ENCODE measurements at regions not wholly inside any gene's neighbourhood (a gene's known extent, or its start where the extent isn't known, plus 50 kb on each side); places are given as distances from the start of the nearest gene placed in this dataset.
"Not testable (repeated sequence)": the region's sequence is repeated elsewhere in the genome, so short reads cannot be mapped to it uniquely, and the experiment has no call there.

DNA sequence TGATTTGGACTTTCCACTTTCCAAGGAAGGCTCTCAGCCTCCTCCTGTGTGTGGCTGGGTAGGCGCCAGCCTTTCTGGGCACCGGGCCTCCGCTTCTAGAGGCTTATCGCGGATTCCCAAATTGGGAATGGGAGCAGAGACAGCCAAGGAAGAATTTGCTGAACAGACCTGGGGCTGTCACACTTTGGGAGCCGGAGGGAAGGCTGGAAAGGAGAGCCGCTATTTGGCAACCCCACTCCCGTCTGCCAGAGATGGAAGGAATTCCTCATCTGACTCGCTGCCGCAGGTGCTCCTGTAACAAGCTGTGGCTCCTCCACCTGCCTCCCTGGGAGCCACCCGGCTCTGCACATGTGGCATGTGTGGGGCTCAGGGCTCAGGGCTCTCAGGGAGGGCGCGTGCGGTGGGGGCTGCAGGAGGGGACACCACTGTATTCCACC lies 50.8 kb upstream of the ECHDC3 start:
- no peaks in the 10 kb centered on the region for H3K36me3 Mint-ChIP-seq
- H3K9me3 Mint-ChIP-seq: no peaks in the 10 kb centered on the region
- no peak overlapping the region for H3K27ac Mint-ChIP-seq
- DNase-seq (ENCODE audit: low spot score): no peak
- H3K4me1 Mint-ChIP-seq (ENCODE audit: low read depth in 2 of 2): peaks cover under 1 to 6% of the 10 kb centered on the region in 2 donors
- no peak overlapping the region for H3K4me3 Mint-ChIP-seq
- no peak for ATAC-seq
- peaks cover 0 to 5% of the 10 kb centered on the region in 2 donors for H3K27me3 Mint-ChIP-seq

DNA sequence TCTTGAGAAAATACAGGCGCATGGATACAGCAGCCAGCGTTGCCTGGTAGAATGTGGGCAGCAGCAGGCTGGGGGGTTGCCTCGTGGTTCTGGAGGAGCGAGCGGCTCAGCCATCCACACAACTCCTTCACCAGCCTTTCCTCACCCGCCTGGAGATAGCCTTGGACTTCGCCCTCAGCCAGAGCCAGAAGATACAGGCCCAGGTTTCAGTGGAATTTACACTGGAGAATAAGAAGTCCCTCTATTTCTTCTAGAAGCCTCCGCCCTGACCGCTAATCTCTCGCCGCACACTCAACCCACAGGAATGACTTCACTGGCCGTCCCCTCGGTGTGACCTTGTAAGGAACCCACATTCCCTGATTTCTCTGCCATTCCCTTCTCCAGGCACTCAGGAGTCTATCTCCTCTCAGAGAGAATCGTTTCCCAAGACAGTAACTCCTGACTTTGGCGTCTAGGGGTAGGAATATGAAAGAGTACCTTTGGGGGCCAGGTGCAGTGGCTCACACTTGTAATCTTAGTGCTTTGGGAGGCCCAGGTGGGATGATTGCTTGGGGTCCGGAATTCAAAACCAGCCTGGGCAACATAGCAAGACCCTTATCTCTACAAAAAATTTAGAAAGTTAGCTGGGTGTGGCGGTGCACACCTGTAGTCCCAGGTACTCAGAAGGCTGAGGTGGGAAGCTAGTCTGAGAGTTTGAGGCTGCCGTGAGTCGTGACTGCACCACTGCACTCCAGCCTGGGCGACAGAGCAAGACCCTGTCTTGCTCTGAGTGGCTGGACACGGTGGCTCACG lies 52.0 kb upstream of the ECHDC3 start:
- ATAC-seq: no peak
- Mint-ChIP-seq H3K4me1 (ENCODE audit: low read depth in 2 of 2) (peaks cover 12 to 13% of the 10 kb centered on the region in 2 donors), H3K4me3 (no peak overlapping the region), H3K27me3 (peaks cover 0 to 5% of the 10 kb centered on the region in 2 donors), H3K36me3 (no peaks in the 10 kb centered on the region), H3K9me3 (no peaks in the 10 kb centered on the region), H3K27ac (no peak overlapping the region)
- no peak for DNase-seq (ENCODE audit: low spot score)

DNA sequence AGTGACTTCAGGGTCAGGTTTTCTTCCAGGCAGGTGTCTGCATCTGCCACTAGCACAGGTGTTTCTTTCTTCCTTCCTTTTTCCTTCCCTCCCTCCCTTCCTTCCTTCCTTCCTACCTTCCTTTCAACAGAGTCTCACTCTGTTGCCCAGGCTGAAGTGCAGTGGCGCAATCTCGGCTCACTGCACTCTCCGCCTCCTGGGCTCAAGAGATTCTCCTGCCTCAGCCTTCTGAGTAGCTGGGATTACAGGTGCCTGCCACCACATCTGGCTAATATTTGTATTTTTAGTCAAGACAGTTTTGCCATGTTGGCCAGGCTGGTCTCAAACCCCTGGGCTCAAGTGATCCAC lies 53.8 kb upstream of the ECHDC3 start:
- H3K36me3 Mint-ChIP-seq; H3K27ac Mint-ChIP-seq; H3K27me3 Mint-ChIP-seq; H3K4me3 Mint-ChIP-seq; DNase-seq (ENCODE audit: low spot score); ATAC-seq; H3K9me3 Mint-ChIP-seq: not testable (repeated sequence)
- H3K4me1 Mint-ChIP-seq (ENCODE audit: low read depth in 2 of 2): peaks cover 28 to 29% of the 10 kb centered on the region in 2 donors

DNA sequence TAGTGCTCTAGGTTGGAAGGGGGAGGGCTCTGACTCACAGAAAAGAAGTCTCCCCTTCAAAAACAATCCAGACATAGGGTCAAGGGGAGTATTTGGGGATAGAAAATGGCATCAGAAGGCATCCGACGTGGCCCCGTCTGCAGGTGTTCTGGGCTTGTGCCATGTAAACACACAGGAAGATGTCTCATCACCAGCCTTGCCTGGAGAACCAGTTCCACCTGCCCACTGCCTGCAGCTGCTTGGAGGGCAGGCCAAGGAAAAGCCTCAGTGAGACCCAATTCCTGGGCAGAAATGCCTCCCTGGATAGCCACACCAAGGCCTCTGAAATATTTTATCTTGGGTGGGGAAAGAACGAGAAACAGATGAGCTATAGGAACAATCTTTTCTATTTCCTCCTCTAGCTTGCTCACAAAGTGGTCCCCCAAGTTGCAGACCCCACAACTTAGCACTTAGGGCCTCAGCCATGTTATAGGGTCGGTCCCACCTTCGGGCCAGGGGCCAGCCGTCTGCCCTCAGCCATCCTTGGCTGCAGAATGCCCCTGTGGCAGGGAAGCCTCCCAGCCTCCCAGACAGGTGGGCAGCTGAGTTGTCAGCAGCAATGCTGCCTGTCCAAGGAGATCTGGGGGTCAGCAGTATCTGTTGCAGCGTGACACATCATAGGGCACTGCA lies 54.3 kb upstream of the ECHDC3 start:
- H3K4me3 Mint-ChIP-seq: no peak overlapping the region
- H3K27ac Mint-ChIP-seq: no peak overlapping the region
- no peaks in the 10 kb centered on the region for H3K9me3 Mint-ChIP-seq
- no peaks in the 10 kb centered on the region for H3K36me3 Mint-ChIP-seq
- peaks cover 2 to 5% of the 10 kb centered on the region in 2 donors for H3K27me3 Mint-ChIP-seq
- peaks cover 28 to 29% of the 10 kb centered on the region in 2 donors for H3K4me1 Mint-ChIP-seq (ENCODE audit: low read depth in 2 of 2)
- ATAC-seq (no peak), DNase-seq (ENCODE audit: low spot score) (no peak)

DNA sequence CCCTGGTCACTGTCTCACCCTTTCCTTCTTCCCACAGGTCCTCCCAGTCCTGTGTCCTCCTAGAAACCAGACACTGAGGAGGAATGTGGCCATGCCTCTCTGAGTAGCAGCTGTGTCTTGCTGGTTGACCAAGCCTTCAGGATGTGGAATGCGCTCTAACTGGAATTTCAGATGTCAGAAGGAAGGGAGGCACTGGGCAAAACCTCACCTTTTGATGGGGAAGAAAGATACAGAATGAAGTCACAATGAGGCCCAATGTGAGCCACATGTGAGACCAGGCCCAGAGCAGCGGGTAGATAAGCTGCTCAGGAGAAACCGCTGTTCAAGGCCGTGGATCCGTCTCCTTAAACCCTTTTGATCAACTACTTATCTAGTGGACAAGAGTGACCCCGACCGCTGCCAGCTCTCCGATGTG lies 54.8 kb upstream of the ECHDC3 start:
- no peaks in the 10 kb centered on the region for H3K36me3 Mint-ChIP-seq
- H3K4me1 Mint-ChIP-seq (ENCODE audit: low read depth in 2 of 2): peaks cover 28 to 29% of the 10 kb centered on the region in 2 donors
- H3K27me3 Mint-ChIP-seq: peaks cover 2 to 5% of the 10 kb centered on the region in 2 donors
- H3K9me3 Mint-ChIP-seq: no peaks in the 10 kb centered on the region
- no peak overlapping the region for H3K27ac Mint-ChIP-seq
- DNase-seq (ENCODE audit: low spot score) (no peak), ATAC-seq (no peak)
- no peak overlapping the region for H3K4me3 Mint-ChIP-seq

DNA sequence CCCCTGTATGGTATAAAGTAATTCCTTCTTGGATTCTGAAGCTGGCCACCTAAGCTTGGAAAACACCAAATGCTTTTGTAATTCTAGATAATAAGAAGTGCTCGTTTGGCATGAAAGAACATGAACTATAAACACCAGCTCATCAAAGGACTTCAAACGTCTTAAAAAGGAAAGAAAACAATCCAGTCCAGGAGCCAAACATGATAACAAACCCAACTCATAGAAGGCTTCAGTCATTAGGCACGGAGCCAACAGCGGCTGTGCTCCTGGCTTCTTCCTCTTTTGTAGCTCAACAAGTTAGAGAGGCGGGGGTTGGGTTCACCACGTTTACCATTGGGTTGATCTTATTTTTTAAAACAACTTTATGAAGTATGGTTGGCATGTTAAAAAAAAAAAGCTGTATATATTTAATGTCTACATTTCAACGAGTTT lies 56.4 kb upstream of the ECHDC3 start:
- peaks cover 28 to 29% of the 10 kb centered on the region in 2 donors for H3K4me1 Mint-ChIP-seq (ENCODE audit: low read depth in 2 of 2)
- ATAC-seq (no peak), DNase-seq (ENCODE audit: low spot score) (no peak)
- H3K36me3 Mint-ChIP-seq: no peaks in the 10 kb centered on the region
- H3K9me3 Mint-ChIP-seq: no peaks in the 10 kb centered on the region
- H3K27ac Mint-ChIP-seq: peak overlapping the region in 1 of 2 donors; percentile 85
- H3K4me3 Mint-ChIP-seq: peak overlapping the region; percentile 53
- peaks cover 5 to 13% of the 10 kb centered on the region in 2 donors for H3K27me3 Mint-ChIP-seq

DNA sequence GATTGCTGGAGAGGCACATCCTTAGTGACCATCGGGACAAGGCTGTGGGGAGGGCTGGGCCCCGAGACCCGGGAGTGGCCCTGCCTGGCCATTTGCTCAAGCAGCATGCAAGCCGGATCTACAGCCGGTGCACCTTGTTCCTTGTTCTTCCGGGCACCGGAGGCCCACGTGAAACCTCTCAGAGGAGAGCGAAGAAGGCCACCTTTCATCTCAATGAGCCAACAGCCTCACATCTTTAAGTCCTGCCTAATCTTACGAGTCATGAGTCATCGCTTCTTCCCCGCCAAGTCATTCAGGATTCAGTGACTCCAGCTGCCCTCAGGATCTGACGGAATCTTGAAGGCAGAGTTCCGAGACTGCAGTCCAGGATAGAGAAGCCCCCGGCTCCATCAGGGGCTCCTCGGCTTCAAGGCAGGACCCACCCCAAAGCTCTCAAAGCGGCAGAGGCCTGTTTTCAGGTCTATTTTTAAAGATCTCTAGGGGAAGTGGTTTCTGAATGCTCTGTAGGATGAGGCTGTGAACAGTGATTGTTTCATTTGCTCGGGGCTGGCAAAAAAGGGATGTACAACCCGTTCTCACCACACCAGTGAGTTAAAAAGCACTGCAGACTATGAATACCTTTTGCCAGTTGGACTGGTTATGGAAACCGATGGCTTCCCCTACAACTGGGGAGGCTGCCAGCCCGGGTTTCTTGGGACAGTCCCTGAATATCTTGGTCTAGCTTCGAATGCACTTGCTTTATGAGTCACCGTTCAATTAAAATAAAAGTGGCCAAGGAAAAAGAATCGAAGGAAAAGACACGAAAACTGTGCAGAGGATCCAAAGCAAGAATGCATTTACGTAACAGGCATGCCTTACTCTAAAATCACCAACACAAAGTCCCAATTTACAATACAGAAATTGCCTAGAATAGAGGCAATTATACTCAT lies 57.2 kb upstream of the ECHDC3 start:
- no peaks in the 10 kb centered on the region for H3K9me3 Mint-ChIP-seq
- H3K27ac Mint-ChIP-seq: peak overlapping the region; percentile 60 to 85
- peaks cover 28 to 29% of the 10 kb centered on the region in 2 donors for H3K4me1 Mint-ChIP-seq (ENCODE audit: low read depth in 2 of 2)
- ATAC-seq: peak; percentile 76 to 80
- H3K36me3 Mint-ChIP-seq: no peaks in the 10 kb centered on the region
- peak overlapping the region; percentile 71 for H3K4me3 Mint-ChIP-seq
- H3K27me3 Mint-ChIP-seq: peaks cover 5 to 21% of the 10 kb centered on the region in 2 donors
- peak; percentile 63 for DNase-seq (ENCODE audit: low spot score)

DNA sequence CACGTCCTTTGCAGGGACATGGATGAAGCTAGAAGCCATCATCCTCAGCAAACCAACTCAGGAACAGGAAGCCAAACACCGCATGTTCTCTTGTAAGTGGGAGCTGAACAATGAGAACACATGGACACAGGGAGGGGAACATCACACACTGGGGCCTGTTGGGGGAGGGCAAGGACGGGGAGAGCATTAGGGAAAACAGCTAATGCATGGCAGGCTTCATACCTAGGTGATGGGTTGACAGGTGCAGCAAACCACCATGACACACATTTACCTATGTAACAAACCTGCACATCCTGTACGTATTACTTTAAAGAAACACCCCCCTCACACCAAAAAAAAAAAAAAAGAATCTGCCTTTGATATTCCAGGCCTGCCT lies 57.9 kb upstream of the ECHDC3 start:
- Mint-ChIP-seq H3K4me3 (peak overlapping the region; percentile 71), H3K4me1 (ENCODE audit: low read depth in 2 of 2) (peaks cover 28 to 29% of the 10 kb centered on the region in 2 donors), H3K27me3 (peaks cover 5 to 24% of the 10 kb centered on the region in 2 donors), H3K27ac (peak overlapping the region; percentile 60 to 85)
- DNase-seq (ENCODE audit: low spot score); H3K9me3 Mint-ChIP-seq; H3K36me3 Mint-ChIP-seq; ATAC-seq: not testable (repeated sequence)

DNA sequence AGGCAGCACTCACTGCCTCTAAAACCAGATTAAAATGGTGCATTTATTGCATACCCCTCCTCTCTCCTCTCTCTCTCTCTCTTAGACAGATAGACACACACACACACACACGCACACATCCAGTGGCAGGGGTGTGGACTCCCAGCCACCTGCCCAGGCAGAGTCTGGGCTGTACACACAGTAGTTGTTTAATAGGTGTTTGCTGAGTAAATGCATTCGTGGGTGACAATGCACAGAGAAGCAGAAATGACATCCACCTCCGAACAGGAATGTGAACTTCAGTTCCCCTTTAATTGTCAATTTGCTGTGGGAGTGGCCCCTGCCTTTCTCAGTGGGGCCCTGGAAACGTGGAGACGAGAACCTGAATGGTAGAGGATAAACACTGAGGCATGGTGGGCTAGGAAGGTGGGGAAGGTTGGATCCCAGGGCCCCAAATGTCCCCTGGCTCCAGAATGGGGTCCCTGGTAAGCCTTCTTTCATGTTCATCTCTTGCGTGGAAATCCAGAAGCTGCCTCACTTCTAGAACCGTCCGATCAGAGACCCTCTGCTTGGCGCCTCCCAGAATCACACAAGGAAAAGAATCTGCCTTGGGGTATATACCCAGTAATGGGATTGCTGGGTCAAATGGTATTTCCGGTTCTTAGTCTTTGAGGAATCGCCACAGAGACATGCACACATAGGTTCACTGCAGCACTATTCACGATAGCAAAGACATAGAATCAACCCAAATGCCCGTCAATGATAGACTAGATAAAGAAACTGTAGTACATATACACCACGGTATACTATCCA lies 58.5 kb upstream of the ECHDC3 start:
- Mint-ChIP-seq H3K27ac (peak overlapping the region; percentile 21 to 60), H3K36me3 (no peaks in the 10 kb centered on the region), H3K9me3 (no peaks in the 10 kb centered on the region), H3K4me1 (ENCODE audit: low read depth in 2 of 2) (peaks cover 28 to 29% of the 10 kb centered on the region in 2 donors), H3K27me3 (peaks cover 5 to 23% of the 10 kb centered on the region in 2 donors), H3K4me3 (peak overlapping the region; percentile 71)
- no peak for ATAC-seq
- DNase-seq (ENCODE audit: low spot score): no peak

DNA sequence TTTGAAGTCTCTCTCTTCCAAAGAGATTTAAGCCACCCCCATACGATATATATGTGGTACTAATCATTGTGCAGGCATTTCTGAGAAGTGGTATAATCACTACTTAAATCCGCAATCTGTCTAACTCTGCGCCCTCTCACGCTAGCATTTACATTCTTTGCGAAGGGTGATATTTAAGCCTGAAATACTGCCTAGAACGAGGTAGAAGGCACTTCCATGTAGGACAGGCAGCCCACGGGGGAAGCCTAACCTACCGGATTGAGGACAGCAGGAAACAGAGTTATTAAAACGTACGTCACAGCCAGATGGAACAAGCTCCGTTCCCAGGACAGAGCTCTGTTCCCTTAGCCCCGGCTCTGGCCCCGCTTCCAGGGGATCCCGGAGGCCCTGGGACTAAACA lies 59.3 kb upstream of the ECHDC3 start:
- ATAC-seq (no peak), DNase-seq (ENCODE audit: low spot score) (no peak)
- no peak overlapping the region for H3K4me3 Mint-ChIP-seq
- H3K4me1 Mint-ChIP-seq (ENCODE audit: low read depth in 2 of 2): peaks cover 28 to 29% of the 10 kb centered on the region in 2 donors
- H3K27ac Mint-ChIP-seq: no peak overlapping the region
- H3K27me3 Mint-ChIP-seq: peaks cover 5 to 19% of the 10 kb centered on the region in 2 donors
- no peaks in the 10 kb centered on the region for H3K9me3 Mint-ChIP-seq
- no peaks in the 10 kb centered on the region for H3K36me3 Mint-ChIP-seq

DNA sequence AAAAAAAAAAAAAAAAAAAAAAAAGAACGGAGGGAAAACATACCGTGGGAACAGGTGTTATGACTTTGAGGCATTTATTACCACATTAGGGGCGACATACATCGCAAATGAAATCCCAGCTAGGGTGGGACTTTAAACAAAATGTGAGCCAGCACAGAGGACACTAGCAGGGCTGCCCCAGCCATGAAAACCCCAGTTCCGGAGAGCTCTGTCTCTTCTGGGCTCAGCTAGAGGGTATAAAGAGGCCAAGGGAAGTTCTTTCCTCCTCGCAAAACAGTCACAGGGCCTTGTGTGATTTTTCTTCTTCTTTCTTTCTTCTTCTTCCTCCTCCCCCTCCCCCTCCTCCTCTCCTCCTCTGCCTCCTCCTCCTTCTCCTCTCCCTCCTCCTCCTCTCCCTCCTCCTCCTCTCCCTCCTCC lies 59.9 kb upstream of the ECHDC3 start:
- Mint-ChIP-seq H3K4me1 (ENCODE audit: low read depth in 2 of 2) (peaks cover 28 to 30% of the 10 kb centered on the region in 2 donors), H3K9me3 (no peaks in the 10 kb centered on the region), H3K27me3 (peaks cover 7 to 19% of the 10 kb centered on the region in 2 donors), H3K27ac (no peak overlapping the region), H3K36me3 (no peaks in the 10 kb centered on the region), H3K4me3 (no peak overlapping the region)
- ATAC-seq: no peak
- DNase-seq (ENCODE audit: low spot score): no peak

DNA sequence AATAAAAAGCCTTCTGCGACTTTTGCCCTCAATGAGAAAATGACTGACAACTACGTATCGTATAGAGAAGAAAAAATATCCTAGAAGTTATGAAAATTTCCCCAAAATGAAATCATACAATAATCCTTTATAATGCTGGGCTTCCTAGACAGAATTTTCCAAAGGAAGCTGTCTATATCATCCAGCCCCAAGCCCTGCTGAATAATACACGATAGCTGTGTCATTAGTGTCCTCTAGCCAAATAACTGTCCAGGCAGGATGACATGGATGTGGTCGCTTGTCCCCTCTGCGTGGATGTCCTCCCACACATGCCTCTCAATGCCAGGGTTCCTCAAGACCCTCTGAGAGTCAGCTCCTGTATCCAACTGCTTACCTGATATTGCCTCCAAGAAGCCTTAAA lies 61.7 kb upstream of the ECHDC3 start:
- ATAC-seq: no peak
- Mint-ChIP-seq H3K27me3 (peaks cover 13 to 31% of the 10 kb centered on the region in 2 donors), H3K36me3 (no peaks in the 10 kb centered on the region)

DNA sequence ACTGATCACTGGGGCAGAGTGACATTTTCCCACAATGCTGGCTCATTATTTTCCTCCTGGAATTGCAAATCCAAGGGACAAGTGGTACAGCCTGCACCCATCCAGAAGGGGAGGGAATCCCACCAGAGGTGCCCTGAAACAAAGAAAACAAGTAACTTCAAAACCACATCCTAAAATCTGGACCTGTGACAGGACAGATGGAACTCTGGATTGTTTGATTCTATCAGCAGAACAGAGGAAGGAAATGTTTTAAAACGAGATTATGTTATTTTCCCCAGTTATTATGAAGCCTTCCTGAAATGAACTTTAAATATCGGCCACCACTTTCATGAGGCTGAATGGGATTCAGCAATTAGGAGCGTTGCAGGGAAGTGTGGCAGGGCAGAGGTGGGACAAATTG lies 62.2 kb upstream of the ECHDC3 start:
- H3K4me3 Mint-ChIP-seq: no peak overlapping the region
- no peak overlapping the region for H3K27ac Mint-ChIP-seq
- H3K27me3 Mint-ChIP-seq: peaks cover 15 to 36% of the 10 kb centered on the region in 2 donors
- H3K36me3 Mint-ChIP-seq: no peaks in the 10 kb centered on the region
- H3K9me3 Mint-ChIP-seq: no peaks in the 10 kb centered on the region
- H3K4me1 Mint-ChIP-seq (ENCODE audit: low read depth in 2 of 2): peaks cover 14 to 17% of the 10 kb centered on the region in 2 donors
- no peak for DNase-seq (ENCODE audit: low spot score)
- no peak for ATAC-seq

More for the DNA sequence above, 61.7 kb upstream of the ECHDC3 start:
- no peak overlapping the region for H3K27ac Mint-ChIP-seq
- peaks cover 20 to 22% of the 10 kb centered on the region in 2 donors for H3K4me1 Mint-ChIP-seq (ENCODE audit: low read depth in 2 of 2)
- no peak for DNase-seq (ENCODE audit: low spot score)
- no peaks in the 10 kb centered on the region for H3K9me3 Mint-ChIP-seq
- no peak overlapping the region for H3K4me3 Mint-ChIP-seq

All from natural killer cell treated with Interleukin-12 subunit alpha and Interleukin-12 subunit beta and Interleukin-15 and Interleukin-18, amount 100 ng/mL, for 72 hours (primary cell).